Psoas muscle (tissue), 7 donors: ENCODE measurements at regions not wholly inside any gene's neighbourhood (a gene's known extent, or its start where the extent isn't known, plus 50 kb on each side); places are given as distances from the start of the nearest gene placed in this dataset.

Experiments used
- ATAC-seq, 4 donors: fragments of 200-7000 bp; cut with Tn5 transposase; one replicate each; pipeline ENCODE4 v1.9.1; 2020; ENCODE audit warnings: moderate library complexity in 3 of 4, mild to moderate bottlenecking in 2 of 4
- DNase-seq, 2 donors: peaks; one replicate each; pipeline ENCODE4 v3.0.0-alpha.2; 2020
- H3K27ac ChIP-seq: fragments of 200-600 bp; one replicate; pipeline ENCODE4 v1.8.0; 2022
- H3K27me3 ChIP-seq, 3 donors: fragments of 200-600 bp in 1 of 3; one replicate each; pipeline versions ENCODE4 v1.6.1 to v1.8.0; 2013 to 2022; ENCODE audit warnings: low read length in 2 of 3, mild to moderate bottlenecking in 2 of 3, moderate library complexity in 1 of 3; ENCODE audit not compliant: insufficient read depth in 3 of 3
- H3K36me3 ChIP-seq, 2 donors: fragments of 200-600 bp in 1 of 2; one replicate each; pipeline versions ENCODE4 v1.6.1 to v1.8.0; 2013 to 2022; ENCODE audit warnings: low read depth in 1 of 2, mild to moderate bottlenecking in 1 of 2, moderate library complexity in 1 of 2; ENCODE audit not compliant: insufficient read depth in 1 of 2
- H3K4me1 ChIP-seq: fragments of 200-600 bp; one replicate; pipeline ENCODE4 v1.8.0; 2022
- H3K4me3 ChIP-seq: fragments of 200-600 bp; one replicate; pipeline ENCODE4 v1.8.0; 2022; ENCODE audit warnings: mild to moderate bottlenecking
- H3K9me3 ChIP-seq: fragments of 200-600 bp; one replicate; pipeline ENCODE4 v1.8.0; 2022
- CTCF ChIP-seq: fragments of 200-600 bp; IDR thresholded peaks from one replicate; pipeline ENCODE4 v1.8.0; 2022; ENCODE audit warnings: antibody characterized with exemption
- WGBS, 3 donors: extraction: QIAGEN DNeasy Blood & Tissue Kit; methylation state at CpG; one replicate each; pipeline versions ENCODE4 v1.1.6 to v1.1.7; 2013; 5-methylcytosine and 5-hydroxymethylcytosine counted together
- intact Hi-C, 2 donors: fragments of 100-400 bp; cut with DNase I; formaldehyde crosslinking; loops; one replicate each; pipeline versions ENCODE4 v1.11.0 to v1.14.2; 2022
- donor health status: healthy with polysubstance abuse.
- donor health status: DM: no; HTN: no; CAD: no; lungs with moderate emphysema.
- donor health status: Bipolar disorder and iron deficiency.
- donor health status: healthy.
- donor health status: DM: yes; HTN: yes; CAD: no.
- donor health status: DM: no; HTN: no; CAD: no.
- donor health status: DM: yes; HTN: yes; CAD: no.

- Histone ChIP-seq H3K4me3 (no peak overlapping the region), H3K27ac (no peak overlapping the region), H3K36me3 (no peaks in the 10 kb centered on the region), H3K9me3 (no peaks in the 10 kb centered on the region), H3K27me3 (peaks cover 0 to 5% (median 5%) of the 10 kb centered on the region in 3 donors), H3K4me1 (no peaks in the 10 kb centered on the region)
- TF ChIP-seq CTCF, result no peak
- DNase-seq, result no peak
- ATAC-seq, result no peak
- intact Hi-C loops, result no loop called here
- 17 to 27% (median 23%) methylated on average over 2 of the region's 2 CpGs for WGBS, 3 donors
These were observed 235.6 kb upstream of the CHD6 start for GRCh38 chr20:41853806-41854205.

- no peak for ATAC-seq
These were observed 230.0 kb upstream of the CHD6 start for GRCh38 chr20:41848180-41848579.

DNA sequence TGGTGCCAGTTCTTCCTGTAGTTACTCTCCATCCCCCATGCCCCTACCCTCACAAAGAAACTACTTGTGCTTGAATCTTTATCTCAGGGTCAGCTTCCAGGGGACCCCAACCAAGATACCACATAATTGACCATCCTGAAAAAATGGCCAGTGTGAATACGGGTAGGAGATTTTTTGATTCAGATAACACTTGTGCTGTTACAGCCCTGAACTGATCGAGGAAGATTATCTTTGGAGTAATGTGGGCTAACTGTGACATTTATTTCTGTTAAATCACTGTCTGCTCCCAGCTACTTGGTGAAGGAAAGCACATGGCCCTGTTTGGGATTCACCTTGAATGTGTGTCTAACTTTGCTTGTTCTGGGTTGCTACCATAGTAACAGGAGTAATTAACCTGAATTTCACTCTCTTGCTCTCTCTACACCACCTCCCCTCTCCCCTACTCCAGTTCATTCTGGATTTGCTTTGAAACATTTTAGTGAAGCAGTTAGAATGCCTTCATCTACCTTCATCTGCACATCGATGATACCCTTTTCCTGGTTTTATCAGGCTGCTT, 219.6 kb upstream of the CHD6 start:
- WGBS, 3 donors, result 52 to 53% (median 53%) methylated on average over 3 of the region's 3 CpGs
- ATAC-seq, result no peak
- intact Hi-C loops, result no loop called here

More at GRCh38 chr20:41848180-41848579, 230.0 kb upstream of the CHD6 start:
- no peaks in the 10 kb centered on the region for H3K27me3 ChIP-seq
- H3K4me1 ChIP-seq, result no peaks in the 10 kb centered on the region
- no peaks in the 10 kb centered on the region for H3K36me3 ChIP-seq
- DNase-seq, result no peak
- 61 to 77% (median 75%) methylated on average over 3 of the region's 3 CpGs for WGBS, 3 donors
- no peak for TF ChIP-seq CTCF
- no peaks in the 10 kb centered on the region for H3K9me3 ChIP-seq
- no peak overlapping the region for H3K4me3 ChIP-seq
- H3K27ac ChIP-seq, result no peak overlapping the region
- intact Hi-C loops, result no loop called here

DNA sequence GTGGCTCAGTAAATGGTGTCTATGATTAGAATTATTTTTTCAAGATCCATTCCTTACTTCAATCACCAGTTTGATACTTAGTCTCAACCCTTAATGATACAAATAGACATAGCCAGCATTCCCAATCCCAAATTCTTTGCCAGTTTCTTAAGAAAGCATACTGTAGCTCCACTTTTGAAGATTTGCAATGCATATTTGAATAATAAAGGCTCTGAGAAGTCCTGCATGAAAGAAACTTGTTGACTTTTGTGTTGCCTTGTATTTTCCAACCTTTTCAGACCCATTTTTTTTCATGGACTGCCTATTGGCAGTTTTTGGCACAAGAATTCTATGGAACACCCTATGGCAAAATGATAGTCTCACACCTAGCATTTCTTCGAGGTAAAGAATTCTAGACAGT, 215.6 kb upstream of the CHD6 start:
- no peaks in the 10 kb centered on the region for H3K9me3 ChIP-seq
- WGBS, 3 donors, result 89 to 95% (median 92%) methylated on average over 1 of the region's 1 CpG
- intact Hi-C loops, result no loop called here
- DNase-seq (no peak), ATAC-seq (no peak)
- no peak overlapping the region for H3K4me3 ChIP-seq
- no peaks in the 10 kb centered on the region for H3K4me1 ChIP-seq
- H3K36me3 ChIP-seq, result no peaks in the 10 kb centered on the region
- H3K27me3 ChIP-seq, result peaks cover 0 to 8% (median 0%) of the 10 kb centered on the region in 3 donors
- TF ChIP-seq CTCF, result no peak
- H3K27ac ChIP-seq, result no peak overlapping the region

More for the DNA sequence above, 219.6 kb upstream of the CHD6 start:
- H3K36me3 ChIP-seq, result no peaks in the 10 kb centered on the region
- H3K9me3 ChIP-seq, result no peaks in the 10 kb centered on the region
- no peaks in the 10 kb centered on the region for H3K4me1 ChIP-seq
- H3K4me3 ChIP-seq, result no peak overlapping the region
- no peak for TF ChIP-seq CTCF
- no peak for DNase-seq
- H3K27me3 ChIP-seq, result peaks cover 0 to 12% (median 2%) of the 10 kb centered on the region in 3 donors
- H3K27ac ChIP-seq, result no peak overlapping the region

DNA sequence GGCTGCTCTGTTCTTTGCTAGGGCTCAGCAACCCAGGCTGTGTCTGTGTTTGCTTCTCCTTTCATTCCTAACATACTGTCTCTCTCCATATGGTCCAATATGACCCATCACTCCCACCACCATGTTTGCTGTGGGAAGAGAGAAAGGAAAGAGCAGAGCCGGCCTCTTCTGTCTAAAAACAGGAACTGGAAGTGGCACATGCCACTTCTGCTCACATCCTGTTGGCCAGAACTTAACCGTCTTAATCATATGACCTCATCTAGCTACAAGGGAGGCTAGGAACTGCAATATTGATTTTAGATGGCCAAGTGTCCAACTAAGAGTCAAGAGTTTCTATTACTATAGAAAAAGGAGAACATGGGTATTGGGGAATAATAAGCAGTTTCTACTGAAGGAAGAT, 212.5 kb upstream of the CHD6 start:
- intact Hi-C loops, result no loop called here
- Histone ChIP-seq H3K36me3 (no peaks in the 10 kb centered on the region), H3K4me3 (no peak overlapping the region), H3K27ac (no peak overlapping the region), H3K27me3 (peaks cover 0 to 8% (median 0%) of the 10 kb centered on the region in 3 donors), H3K4me1 (no peaks in the 10 kb centered on the region), H3K9me3 (no peaks in the 10 kb centered on the region)
- DNase-seq (no peak), ATAC-seq (no peak)
- no peak for TF ChIP-seq CTCF
- 59 to 63% (median 60%) methylated on average over 2 of the region's 2 CpGs for WGBS, 3 donors
